K562 (cell line): ENCODE measurements at regions not wholly inside any gene's neighbourhood (a gene's known extent, or its start where the extent isn't known, plus 50 kb on each side); places are given as distances from the start of the nearest gene placed in this dataset.

Experiments
- CTCF ChIP-seq, 3 experiments: IDR thresholded peaks in 2 of 3; conservative IDR thresholded peaks in 1 of 3; 2 replicates each; pipeline ENCODE4 v1.5.1; 2011 to 2012; ENCODE audit warnings: low read length in 3 of 3, mild to moderate bottlenecking in 3 of 3, control low read depth in 2 of 3, improper control_type of control experiment in 1 of 3, inconsistent platforms in 1 of 3, low read depth in 1 of 3, mixed read lengths in 1 of 3, moderate library complexity in 1 of 3; ENCODE audit not compliant: insufficient read depth in 2 of 3
- EP300 ChIP-seq: IDR thresholded peaks from 2 replicates; pipeline ENCODE4 v1.6.1; 2012; ENCODE audit warnings: low read length, improper control_type of control experiment
- GABPB1 ChIP-seq: sonication (generic); formaldehyde crosslinking; IDR thresholded peaks from 2 replicates; pipeline ENCODE4 v1.8.0; 2022; ENCODE audit warnings: mild to moderate bottlenecking, missing genetic modification reagents
- MXI1 ChIP-seq: IDR thresholded peaks from 2 replicates; pipeline ENCODE4 v1.6.1; 2011; ENCODE audit warnings: low read depth, mild to moderate bottlenecking, improper control_type of control experiment, low read length
- NFE2L1 ChIP-seq: fragments of 450-650 bp; IDR thresholded peaks from 2 replicates; pipeline ENCODE4 v1.6.1; 2016; ENCODE audit warnings: missing genetic modification characterization, low read depth, mild to moderate bottlenecking, missing compliant biosample characterization, moderate library complexity, borderline replicate concordance
- RNF2 ChIP-seq: sonication (generic); IDR thresholded peaks from 2 replicates; pipeline ENCODE4 v1.6.1; 2016
- ZBED1 ChIP-seq: IDR thresholded peaks from 2 replicates; pipeline ENCODE4 v1.6.1; 2014
- ZNF274 ChIP-seq: IDR thresholded peaks from 2 replicates; pipeline ENCODE4 v1.6.1; 2011; ENCODE audit warnings: low read depth, mild to moderate bottlenecking, low read length, moderate library complexity, borderline replicate concordance

- TF ChIP-seq RNF2 (no peak), MXI1 (no peak), EP300 (no peak), CTCF (IDR thresholded peaks at IDR 0.05 in 2 of 3, conservative IDR thresholded peaks at IDR 0.05 in 1 of 3; ENCODE audit: insufficient read depth in 2 of 3, low read depth in 1 of 3, low read length in 3 of 3) (no peak), GABPB1 (CRISPR knock-in tag) (no peak), NFE2L1 (tag) (no peak), ZNF274 (no peak), ZBED1 (no peak)
Observed at GRCh38 chr10:64023926-64024470, 502.8 kb downstream of the REEP3 start.
